Neuronal stem cell (in vitro differentiated cells): ENCODE measurements at regions not wholly inside any gene's neighbourhood (a gene's known extent, or its start where the extent isn't known, plus 50 kb on each side); places are given as distances from the start of the nearest gene placed in this dataset.

ENCODE experiments used
- DNase-seq: peaks from one replicate; pipeline ENCODE4 v3.0.0-alpha.2; 2013; ENCODE audit warnings: low spot score
- H2AFZ ChIP-seq: one replicate; pipeline ENCODE4 v1.6.1; 2013; ENCODE audit warnings: mild to moderate bottlenecking, low read length, inconsistent platforms
- H2AK5ac ChIP-seq: 2 replicates; pipeline ENCODE4 v1.6.1; 2013; ENCODE audit warnings: low read depth, mild to moderate bottlenecking, inconsistent platforms, low read length, moderate library complexity, mixed read lengths
- H2BK120ac ChIP-seq: 2 replicates; pipeline ENCODE4 v1.6.1; 2013; ENCODE audit warnings: low read depth, mild to moderate bottlenecking, inconsistent platforms, low read length, moderate library complexity, mixed read lengths
- H2BK12ac ChIP-seq: one replicate; pipeline ENCODE4 v1.6.1; 2013; ENCODE audit warnings: low read length, inconsistent platforms
- H2BK15ac ChIP-seq: 2 replicates; pipeline ENCODE4 v1.6.1; 2013; ENCODE audit warnings: mild to moderate bottlenecking, low read length, inconsistent platforms, mixed read lengths
- H2BK5ac ChIP-seq: one replicate; pipeline ENCODE4 v1.6.1; 2013; ENCODE audit warnings: inconsistent platforms, mild to moderate bottlenecking, low read length, moderate library complexity
- H3K14ac ChIP-seq: one replicate; pipeline ENCODE4 v1.6.1; 2013; ENCODE audit warnings: low read length, inconsistent platforms
- H3K18ac ChIP-seq: 2 replicates; pipeline ENCODE4 v1.6.1; 2013; ENCODE audit warnings: low read length, inconsistent platforms
- H3K23ac ChIP-seq: 2 replicates; pipeline ENCODE4 v1.6.1; 2013; ENCODE audit warnings: low read depth, mild to moderate bottlenecking, mixed read lengths, low read length, inconsistent platforms; ENCODE audit not compliant: poor library complexity
- H3K27ac ChIP-seq: replicated peaks from 3 replicates; pipeline ENCODE4 v1.5.1; 2013; ENCODE audit warnings: low read length, inconsistent platforms
- H3K27me3 ChIP-seq, 3 experiments: 2 replicates each; pipeline ENCODE4 v1.6.1; 2013; ENCODE audit warnings: low read length in 3 of 3, mild to moderate bottlenecking in 2 of 3, inconsistent platforms in 1 of 3, low read depth in 1 of 3, mixed read lengths in 1 of 3, moderate library complexity in 1 of 3; ENCODE audit not compliant: control insufficient read depth in 3 of 3, insufficient read depth in 3 of 3
- H3K36me3 ChIP-seq, 2 donors: replicated peaks in 1 of 2; 2 replicates each; pipeline ENCODE4 v1.6.1; 2013; ENCODE audit warnings: low read length in 2 of 2; ENCODE audit not compliant: control insufficient read depth in 2 of 2, insufficient read depth in 2 of 2
- H3K4ac ChIP-seq: 2 replicates; pipeline ENCODE4 v1.6.1; 2013; ENCODE audit warnings: inconsistent platforms, mild to moderate bottlenecking, low read length, moderate library complexity
- H3K4me1 ChIP-seq, 2 donors: 1 replicate in 1 of 2; 2 replicates in 1 of 2; pipeline ENCODE4 v1.6.1; 2013; ENCODE audit warnings: low read length in 2 of 2, low read depth in 1 of 2; ENCODE audit not compliant: control insufficient read depth in 2 of 2, insufficient read depth in 1 of 2
- H3K4me2 ChIP-seq: one replicate; pipeline ENCODE4 v1.6.1; 2013; ENCODE audit warnings: mild to moderate bottlenecking, low read length, inconsistent platforms; ENCODE audit not compliant: insufficient read depth, poor library complexity, severe bottlenecking
- H3K4me3 ChIP-seq, 2 donors: 2 replicates each; pipeline ENCODE4 v1.5.1; 2013; ENCODE audit warnings: low read length in 2 of 2, mild to moderate bottlenecking in 2 of 2, inconsistent platforms in 1 of 2, moderate library complexity in 1 of 2
- H3K79me1 ChIP-seq: one replicate; pipeline ENCODE4 v1.6.1; 2013; ENCODE audit warnings: low read depth, mild to moderate bottlenecking, inconsistent platforms, low read length, moderate library complexity
- H3K9ac ChIP-seq: one replicate; pipeline ENCODE4 v1.6.1; 2013; ENCODE audit warnings: mild to moderate bottlenecking, low read depth, low read length, inconsistent platforms; ENCODE audit not compliant: poor library complexity
- H3K9me3 ChIP-seq, 2 donors: replicated peaks in 1 of 2; 2 replicates each; pipeline versions ENCODE3 to v1.6.1; 2013; ENCODE audit warnings: low read length in 2 of 2, mild to moderate bottlenecking in 2 of 2, inconsistent platforms in 1 of 2, low read depth in 1 of 2, mixed read lengths in 1 of 2, moderate library complexity in 1 of 2; ENCODE audit not compliant: control insufficient read depth in 2 of 2, insufficient read depth in 1 of 2
- H4K8ac ChIP-seq: one replicate; pipeline ENCODE4 v1.6.1; 2013; ENCODE audit warnings: low read depth, mild to moderate bottlenecking, inconsistent platforms, low read length, moderate library complexity
- H4K91ac ChIP-seq: one replicate; pipeline ENCODE4 v1.6.1; 2013; ENCODE audit warnings: low read length, low read depth, mild to moderate bottlenecking, inconsistent platforms; ENCODE audit not compliant: poor library complexity
- WGBS, 2 donors: extraction: QIAGEN DNeasy Blood & Tissue Kit; methylation state at CpG; one replicate each; pipeline ENCODE4 v1.1.7; 2013; ENCODE audit warnings: missing lambda C conversion rate in 2 of 2, mixed read lengths in 1 of 2; ENCODE audit not compliant: insufficient read length in 2 of 2, insufficient replicate concordance in 1 of 2; ENCODE audit errors: extremely low coverage in 2 of 2; 5-methylcytosine and 5-hydroxymethylcytosine counted together

GRCh38 chr9:115283395-115283794 is 165.4 kb upstream of the TNC start:
- Histone ChIP-seq H3K14ac (no peak overlapping the region), H3K4me2 (no peak overlapping the region), H3K36me3 (no peaks in the 10 kb centered on the region), H3K4me3 (no peak overlapping the region), H2BK12ac (no peak overlapping the region), H3K4me1 (peaks cover 0 to 4% of the 10 kb centered on the region in 2 donors), H4K8ac (no peak overlapping the region), H3K27me3 (no peaks in the 10 kb centered on the region), H3K79me1 (no peaks in the 10 kb centered on the region), H3K18ac (no peak overlapping the region), H3K23ac (no peak overlapping the region), H3K9me3 (no peaks in the 10 kb centered on the region), H3K27ac (no peak overlapping the region), H2AK5ac (no peak overlapping the region), H3K4ac (no peak overlapping the region), H2BK15ac (no peak overlapping the region), H2AFZ (no peak overlapping the region), H2BK5ac (no peak overlapping the region), H4K91ac (no peak overlapping the region), H3K9ac (no peak overlapping the region), H2BK120ac (no peak overlapping the region)
- DNase-seq = no peak
- WGBS, 2 donors = no CpG with 5 or more reads among the region's 1 CpG

- no peak overlapping the region for H2BK12ac ChIP-seq
- no peak overlapping the region for H2BK15ac ChIP-seq
- H3K27me3 ChIP-seq = no peaks in the 10 kb centered on the region
- H2AFZ ChIP-seq = no peak overlapping the region
- no peak overlapping the region for H2BK120ac ChIP-seq
- no peak overlapping the region for H3K9ac ChIP-seq
- no peak overlapping the region for H3K4me2 ChIP-seq
- H3K27ac ChIP-seq = no peak overlapping the region
- no peak for DNase-seq
- no peak overlapping the region for H3K4ac ChIP-seq
- H3K14ac ChIP-seq = no peak overlapping the region
- H2AK5ac ChIP-seq = no peak overlapping the region
- no peak overlapping the region for H4K8ac ChIP-seq
- no peak overlapping the region for H3K23ac ChIP-seq
- no peak overlapping the region for H3K18ac ChIP-seq
- no peaks in the 10 kb centered on the region for H3K9me3 ChIP-seq
- H3K36me3 ChIP-seq = no peaks in the 10 kb centered on the region
- no peak overlapping the region for H2BK5ac ChIP-seq
- H3K4me3 ChIP-seq = no peak overlapping the region
- peaks cover 0 to 2% of the 10 kb centered on the region in 2 donors for H3K4me1 ChIP-seq
- H3K79me1 ChIP-seq = no peaks in the 10 kb centered on the region
- H4K91ac ChIP-seq = no peak overlapping the region
Measured at GRCh38 chr9:115285836-115286235, 167.9 kb upstream of the TNC start.

GRCh38 chr9:115286411-115286810 is 168.5 kb upstream of the TNC start:
- H3K23ac ChIP-seq = no peak overlapping the region
- DNase-seq = no peak
- H3K9me3 ChIP-seq = no peaks in the 10 kb centered on the region

GRCh38 chr9:115289757-115290208 is 171.8 kb upstream of the TNC start:
- Histone ChIP-seq H3K23ac (no peak overlapping the region), H3K9ac (no peak overlapping the region), H3K14ac (no peak overlapping the region), H2AFZ (no peak overlapping the region), H4K91ac (no peak overlapping the region), H3K4ac (no peak overlapping the region), H2BK12ac (no peak overlapping the region), H3K79me1 (no peaks in the 10 kb centered on the region), H3K4me2 (no peak overlapping the region), H3K4me3 (no peak overlapping the region), H3K9me3 (no peaks in the 10 kb centered on the region), H3K4me1 (peaks cover 12 to 14% of the 10 kb centered on the region in 2 donors), H4K8ac (no peak overlapping the region), H3K27me3 (no peaks in the 10 kb centered on the region), H3K18ac (no peak overlapping the region), H2AK5ac (no peak overlapping the region), H2BK120ac (no peak overlapping the region), H2BK15ac (no peak overlapping the region), H3K36me3 (no peaks in the 10 kb centered on the region), H2BK5ac (no peak overlapping the region), H3K27ac (no peak overlapping the region)
- no CpG with 5 or more reads among the region's 1 CpG for WGBS, 2 donors
- DNase-seq = no peak

More at GRCh38 chr9:115286411-115286810, 168.5 kb upstream of the TNC start:
- Histone ChIP-seq H3K79me1 (no peaks in the 10 kb centered on the region), H3K4me3 (no peak overlapping the region), H2BK15ac (no peak overlapping the region), H2AFZ (no peak overlapping the region), H3K27ac (no peak overlapping the region), H3K4ac (no peak overlapping the region), H4K91ac (no peak overlapping the region), H3K9ac (no peak overlapping the region), H3K14ac (no peak overlapping the region), H3K4me2 (no peak overlapping the region), H2BK12ac (no peak overlapping the region), H3K4me1 (peaks cover 0 to 2% of the 10 kb centered on the region in 2 donors), H3K27me3 (no peaks in the 10 kb centered on the region), H3K18ac (no peak overlapping the region), H4K8ac (no peak overlapping the region), H2BK120ac (no peak overlapping the region), H3K36me3 (no peaks in the 10 kb centered on the region), H2BK5ac (no peak overlapping the region), H2AK5ac (no peak overlapping the region)
- WGBS, 2 donors = no CpG with 5 or more reads among the region's 1 CpG
